ENCODE measurements at regions not wholly inside any gene's neighbourhood (a gene's known extent, or its start where the extent isn't known, plus 50 kb on each side); places are given as distances from the start of the nearest gene placed in this dataset.

DNA sequence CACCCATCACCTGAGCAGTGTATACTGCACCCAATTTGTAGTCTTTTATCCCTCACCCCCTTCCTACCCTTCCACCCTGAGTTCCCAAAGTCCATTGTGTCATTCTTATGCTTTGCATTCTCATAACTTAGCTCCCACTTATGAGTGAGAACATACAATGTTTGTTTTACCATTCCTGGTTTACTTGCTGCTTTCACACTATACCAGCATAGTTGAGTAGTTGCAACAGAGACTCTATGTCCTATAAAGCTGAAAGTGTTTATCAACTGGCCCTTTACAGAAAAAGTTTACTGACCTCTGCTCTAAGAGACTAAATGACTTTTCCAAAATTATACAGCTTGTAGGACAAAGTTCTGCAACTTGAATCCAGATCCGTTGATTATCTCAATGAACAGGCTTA lies 61.1 kb upstream of the BLTP1 start (continued):
- TF ChIP-seq ZNF549 (CRISPR knock-in tag; IDR thresholded peaks at IDR 0.05) (no peak), MAFF (IDR thresholded peaks at IDR 0.05; ENCODE audit: low read depth, low read length) (no peak), ZSCAN21 (CRISPR knock-in tag; IDR thresholded peaks at IDR 0.05; ENCODE audit: borderline replicate concordance) (no peak), ZNF543 (CRISPR knock-in tag; IDR thresholded peaks at IDR 0.05) (no peak), POGZ (CRISPR knock-in tag; IDR thresholded peaks at IDR 0.05) (no peak)

DNA sequence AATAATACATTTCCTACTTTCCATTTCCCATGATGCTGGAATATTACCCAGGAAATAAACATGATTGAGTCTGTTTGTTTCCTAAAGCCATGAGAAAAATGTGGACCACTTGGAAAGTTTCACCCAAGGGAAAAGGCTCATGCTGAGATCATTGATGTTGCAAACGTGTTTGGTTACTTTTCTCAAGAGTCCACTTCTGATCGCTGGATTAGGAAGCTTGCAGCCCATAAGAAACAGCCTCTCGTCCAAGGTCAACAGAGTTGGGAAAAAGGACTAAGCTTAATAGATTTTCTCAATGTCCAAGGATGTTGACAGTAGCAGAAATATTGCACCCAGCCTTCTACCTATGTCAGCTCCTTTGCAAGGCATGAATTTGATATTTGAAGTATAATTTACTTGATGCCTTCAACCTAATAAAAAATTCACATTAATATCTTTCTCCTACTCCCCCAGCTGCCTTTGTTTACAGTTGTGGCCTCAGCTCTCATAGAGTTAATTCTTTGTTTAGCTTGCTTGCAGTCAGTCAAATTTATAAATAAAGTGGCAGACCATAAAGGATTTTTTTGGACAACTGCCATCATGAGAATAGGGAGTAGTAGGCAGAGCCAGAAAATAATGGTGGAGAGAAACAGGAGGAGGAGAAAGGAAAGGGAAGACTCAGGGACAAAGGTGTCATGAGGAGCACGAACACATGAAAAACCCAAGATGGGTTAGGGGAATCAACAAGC lies 65.6 kb upstream of the BLTP1 start:
- POLR2A ChIA-PET: no interaction called here
- Histone ChIP-seq H3K9me3 (ENCODE audit: low read length) (no peaks in the 10 kb centered on the region), H3K4me2 (ENCODE audit: low read depth, low read length) (no peak overlapping the region), H3K27me3 (ENCODE audit: control insufficient read depth in 1 of 2, insufficient read depth in 2 of 2, low read length in 2 of 2) (no peaks in the 10 kb centered on the region), H3K27ac (ENCODE audit: extremely low read length, insufficient read depth, low read length) (no peak overlapping the region), H2AFZ (ENCODE audit: low read length) (no peak overlapping the region), H3K79me2 (ENCODE audit: insufficient read depth, low read length) (no peaks in the 10 kb centered on the region), H3K4me1 (ENCODE audit: insufficient read depth, low read length) (no peaks in the 10 kb centered on the region), H3K36me3 (replicated peaks in 1 of 2; ENCODE audit: control insufficient read depth in 1 of 2, insufficient read depth in 2 of 2, low read length in 2 of 2) (no peaks in the 10 kb centered on the region), H3K9ac (ENCODE audit: insufficient read depth, low read depth, low read length) (no peak overlapping the region), H4K20me1 (ENCODE audit: insufficient read depth, low read length) (no peaks in the 10 kb centered on the region), H3K4me3 (replicated peaks in 1 of 3; ENCODE audit: insufficient read depth in 1 of 3, low read depth in 2 of 3, low read length in 3 of 3) (no peak overlapping the region)
- no TSS peak for BruUV-seq (replicated peaks)
- intact Hi-C loops (cut with micrococcal nuclease; ENCODE audit: unreplicated experiment) (no loop called here), in situ Hi-C loops (cut with HindIII; ENCODE audit: extremely low pct_ligation_motif_present, low pct_unique_long_range_greater_than_20kb) (no loop called here)
- CTCF ChIA-PET (ENCODE audit: low intra/inter-chr PET ratio, low total read pairs): no interaction called here
- no peak for ATAC-seq
- no peak for DNase-seq (ENCODE audit: low spot score)
- WGBS (ENCODE audit: low lambda C conversion rate): under 1% methylated on average over 4 of the region's 4 CpGs
- no peak for FAIRE-seq
- TF ChIP-seq YEATS4 (CRISPR knock-in tag; IDR thresholded peaks at IDR 0.05; ENCODE audit: borderline replicate concordance) (no peak), NFE2 (CRISPR knock-in tag; IDR thresholded peaks at IDR 0.05) (no peak), SMC3 (IDR thresholded peaks at IDR 0.05; ENCODE audit: low read length) (no peak), ZNF619 (CRISPR knock-in tag; IDR thresholded peaks at IDR 0.05) (no peak), ZNF34 (CRISPR knock-in tag; IDR thresholded peaks at IDR 0.05; ENCODE audit: borderline replicate concordance) (no peak), GATA4 (IDR thresholded peaks at IDR 0.05; ENCODE audit: borderline replicate concordance, low read depth) (no peak), NRL (CRISPR knock-in tag; IDR thresholded peaks at IDR 0.05; ENCODE audit: borderline replicate concordance) (no peak), ZNF460 (CRISPR knock-in tag; IDR thresholded peaks at IDR 0.05; ENCODE audit: borderline replicate concordance) (no peak), EP300 (IDR thresholded peaks at IDR 0.05; ENCODE audit: low read depth in 2 of 2, low read length in 2 of 2) (no peak), EP300 (CRISPR knock-in tag; IDR thresholded peaks at IDR 0.05; ENCODE audit: borderline replicate concordance) (no peak)
- TF ChIP-seq, protein P1, sequence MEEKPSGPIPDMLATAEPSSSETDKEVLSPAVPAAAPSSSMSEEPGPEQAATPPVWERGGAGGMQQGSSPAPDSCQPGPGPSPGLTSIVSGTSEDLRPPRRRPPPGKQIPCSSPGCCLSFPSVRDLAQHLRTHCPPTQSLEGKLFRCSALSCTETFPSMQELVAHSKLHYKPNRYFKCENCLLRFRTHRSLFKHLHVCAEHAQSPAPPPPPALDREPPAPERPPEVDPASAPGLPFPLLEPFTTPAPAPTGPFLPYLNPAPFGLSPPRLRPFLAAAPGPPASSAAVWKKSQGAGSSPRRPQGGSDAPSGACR (CRISPR knock-in tag; IDR thresholded peaks at IDR 0.05): no peak
- TF ChIP-seq, protein P2, sequence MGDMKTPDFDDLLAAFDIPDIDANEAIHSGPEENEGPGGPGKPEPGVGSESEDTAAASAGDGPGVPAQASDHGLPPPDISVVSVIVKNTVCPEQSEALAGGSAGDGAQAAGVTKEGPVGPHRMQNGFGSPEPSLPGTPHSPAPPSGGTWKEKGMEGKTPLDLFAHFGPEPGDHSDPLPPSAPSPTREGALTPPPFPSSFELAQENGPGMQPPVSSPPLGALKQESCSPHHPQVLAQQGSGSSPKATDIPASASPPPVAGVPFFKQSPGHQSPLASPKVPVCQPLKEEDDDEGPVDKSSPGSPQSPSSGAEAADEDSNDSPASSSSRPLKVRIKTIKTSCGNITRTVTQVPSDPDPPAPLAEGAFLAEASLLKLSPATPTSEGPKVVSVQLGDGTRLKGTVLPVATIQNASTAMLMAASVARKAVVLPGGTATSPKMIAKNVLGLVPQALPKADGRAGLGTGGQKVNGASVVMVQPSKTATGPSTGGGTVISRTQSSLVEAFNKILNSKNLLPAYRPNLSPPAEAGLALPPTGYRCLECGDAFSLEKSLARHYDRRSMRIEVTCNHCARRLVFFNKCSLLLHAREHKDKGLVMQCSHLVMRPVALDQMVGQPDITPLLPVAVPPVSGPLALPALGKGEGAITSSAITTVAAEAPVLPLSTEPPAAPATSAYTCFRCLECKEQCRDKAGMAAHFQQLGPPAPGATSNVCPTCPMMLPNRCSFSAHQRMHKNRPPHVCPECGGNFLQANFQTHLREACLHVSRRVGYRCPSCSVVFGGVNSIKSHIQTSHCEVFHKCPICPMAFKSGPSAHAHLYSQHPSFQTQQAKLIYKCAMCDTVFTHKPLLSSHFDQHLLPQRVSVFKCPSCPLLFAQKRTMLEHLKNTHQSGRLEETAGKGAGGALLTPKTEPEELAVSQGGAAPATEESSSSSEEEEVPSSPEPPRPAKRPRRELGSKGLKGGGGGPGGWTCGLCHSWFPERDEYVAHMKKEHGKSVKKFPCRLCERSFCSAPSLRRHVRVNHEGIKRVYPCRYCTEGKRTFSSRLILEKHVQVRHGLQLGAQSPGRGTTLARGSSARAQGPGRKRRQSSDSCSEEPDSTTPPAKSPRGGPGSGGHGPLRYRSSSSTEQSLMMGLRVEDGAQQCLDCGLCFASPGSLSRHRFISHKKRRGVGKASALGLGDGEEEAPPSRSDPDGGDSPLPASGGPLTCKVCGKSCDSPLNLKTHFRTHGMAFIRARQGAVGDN (CRISPR knock-in tag; IDR thresholded peaks at IDR 0.05): no peak
- TF ChIP-seq, protein P3, sequence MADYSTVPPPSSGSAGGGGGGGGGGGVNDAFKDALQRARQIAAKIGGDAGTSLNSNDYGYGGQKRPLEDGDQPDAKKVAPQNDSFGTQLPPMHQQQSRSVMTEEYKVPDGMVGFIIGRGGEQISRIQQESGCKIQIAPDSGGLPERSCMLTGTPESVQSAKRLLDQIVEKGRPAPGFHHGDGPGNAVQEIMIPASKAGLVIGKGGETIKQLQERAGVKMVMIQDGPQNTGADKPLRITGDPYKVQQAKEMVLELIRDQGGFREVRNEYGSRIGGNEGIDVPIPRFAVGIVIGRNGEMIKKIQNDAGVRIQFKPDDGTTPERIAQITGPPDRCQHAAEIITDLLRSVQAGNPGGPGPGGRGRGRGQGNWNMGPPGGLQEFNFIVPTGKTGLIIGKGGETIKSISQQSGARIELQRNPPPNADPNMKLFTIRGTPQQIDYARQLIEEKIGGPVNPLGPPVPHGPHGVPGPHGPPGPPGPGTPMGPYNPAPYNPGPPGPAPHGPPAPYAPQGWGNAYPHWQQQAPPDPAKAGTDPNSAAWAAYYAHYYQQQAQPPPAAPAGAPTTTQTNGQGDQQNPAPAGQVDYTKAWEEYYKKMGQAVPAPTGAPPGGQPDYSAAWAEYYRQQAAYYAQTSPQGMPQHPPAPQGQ (CRISPR knock-in tag; IDR thresholded peaks at IDR 0.05; ENCODE audit: borderline replicate concordance): no peak

Data from HepG2 (cell line).